ENCODE measurements at regions not wholly inside any gene's neighbourhood (a gene's known extent, or its start where the extent isn't known, plus 50 kb on each side); places are given as distances from the start of the nearest gene placed in this dataset.

DNA sequence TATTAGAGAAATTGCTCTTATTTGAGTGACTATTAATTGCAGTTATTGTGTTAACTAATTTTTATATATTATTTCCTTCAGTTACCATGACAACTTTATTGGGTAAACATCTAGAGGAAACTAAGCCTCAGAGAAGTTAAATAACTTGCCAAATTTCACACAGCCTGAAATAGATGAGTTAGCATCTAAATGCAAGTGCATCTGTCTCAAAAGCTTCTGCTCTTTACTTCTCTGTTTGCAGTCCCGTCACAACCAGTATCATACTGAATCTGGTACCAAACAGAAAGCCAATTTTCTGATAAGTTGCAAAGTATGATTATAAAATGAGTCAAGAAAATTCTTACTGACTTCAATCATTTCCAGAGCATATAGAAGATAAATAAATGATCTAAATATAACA, 1544.9 kb upstream of the PCDH7 start:
- H3K27me3 ChIP-seq: no peaks in the 10 kb centered on the region
- H3K4me1 ChIP-seq: no peaks in the 10 kb centered on the region
- no peak overlapping the region for H3K4me3 ChIP-seq
- H3K36me3 ChIP-seq: no peaks in the 10 kb centered on the region
- DNase-seq: no peak
- H3K27ac ChIP-seq: no peak overlapping the region
- WGBS, 5 donors: 41 to 72% (median 60%) methylated on average over 1 of the region's 1 CpG
- no peak for TF ChIP-seq POLR2AphosphoS5 (IDR thresholded peaks at IDR 0.05)
- TF ChIP-seq POLR2A (IDR thresholded peaks at IDR 0.05): no peak
- no peak for TF ChIP-seq EP300 (IDR thresholded peaks at IDR 0.05)
- no peak for TF ChIP-seq CTCF (IDR thresholded peaks at IDR 0.05)
- no peaks in the 10 kb centered on the region for H3K9me3 ChIP-seq
- intact Hi-C loops (cut with DNase I; ENCODE audit: low total_unique reads): no loop called here

- Histone ChIP-seq H3K9me3 (no peaks in the 10 kb centered on the region), H3K36me3 (no peaks in the 10 kb centered on the region), H3K4me1 (no peaks in the 10 kb centered on the region), H3K27ac (no peak overlapping the region), H3K4me3 (no peak overlapping the region), H3K27me3 (no peaks in the 10 kb centered on the region)
- no peak for DNase-seq
- no peak for TF ChIP-seq POLR2A (IDR thresholded peaks at IDR 0.05)
- intact Hi-C loops (cut with DNase I; ENCODE audit: low total_unique reads): no loop called here
- 58 to 70% (median 64%) methylated on average over 2 of the region's 2 CpGs for WGBS, 5 donors
Measured at GRCh38 chr4:29199025-29199424, 1521.1 kb upstream of the PCDH7 start.

GRCh38 chr4:29199485-29199884, 1520.7 kb upstream of the PCDH7 start:
- Histone ChIP-seq H3K9me3 (no peaks in the 10 kb centered on the region), H3K4me3 (no peak overlapping the region), H3K27me3 (no peaks in the 10 kb centered on the region), H3K4me1 (no peaks in the 10 kb centered on the region), H3K27ac (no peak overlapping the region), H3K36me3 (no peaks in the 10 kb centered on the region)
- peak in 1 of 2 donors; percentile 4 for DNase-seq
- intact Hi-C loops (cut with DNase I; ENCODE audit: low total_unique reads): no loop called here
- 58 to 73% (median 64%) methylated on average over 4 of the region's 4 CpGs for WGBS, 5 donors
- TF ChIP-seq EP300 (IDR thresholded peaks at IDR 0.05): no peak
- no peak for TF ChIP-seq CTCF (IDR thresholded peaks at IDR 0.05)

- Histone ChIP-seq H3K27me3 (no peaks in the 10 kb centered on the region), H3K4me3 (no peak overlapping the region), H3K4me1 (no peaks in the 10 kb centered on the region), H3K9me3 (no peaks in the 10 kb centered on the region), H3K27ac (no peak overlapping the region), H3K36me3 (no peaks in the 10 kb centered on the region)
- TF ChIP-seq POLR2A (IDR thresholded peaks at IDR 0.05) (no peak), POLR2AphosphoS5 (IDR thresholded peaks at IDR 0.05) (no peak), CTCF (IDR thresholded peaks at IDR 0.05) (no peak), EP300 (IDR thresholded peaks at IDR 0.05) (no peak)
- 71 to 82% (median 76%) methylated on average over 1 of the region's 1 CpG for WGBS, 5 donors
- intact Hi-C loops (cut with DNase I; ENCODE audit: low total_unique reads): no loop called here
- no peak for DNase-seq
Measured at GRCh38 chr4:29213020-29213419, 1507.1 kb upstream of the PCDH7 start.

- H3K27ac ChIP-seq: no peak overlapping the region
- H3K9me3 ChIP-seq: no peaks in the 10 kb centered on the region
- H3K27me3 ChIP-seq: no peaks in the 10 kb centered on the region
- H3K4me1 ChIP-seq: no peaks in the 10 kb centered on the region
- no peak for DNase-seq
- WGBS, 5 donors: 13 to 31% (median 24%) methylated on average over 1 of the region's 1 CpG
- intact Hi-C loops (cut with DNase I; ENCODE audit: low total_unique reads): no loop called here
- TF ChIP-seq CTCF (IDR thresholded peaks at IDR 0.05): no peak
- TF ChIP-seq EP300 (IDR thresholded peaks at IDR 0.05): no peak
- no peak for TF ChIP-seq POLR2A (IDR thresholded peaks at IDR 0.05)
- no peak for TF ChIP-seq POLR2AphosphoS5 (IDR thresholded peaks at IDR 0.05)
- H3K36me3 ChIP-seq: no peaks in the 10 kb centered on the region
- no peak overlapping the region for H3K4me3 ChIP-seq
Measured at GRCh38 chr4:29220761-29221160, 1499.4 kb upstream of the PCDH7 start.
